ENCODE measurements at regions not wholly inside any gene's neighbourhood (a gene's known extent, or its start where the extent isn't known, plus 50 kb on each side); places are given as distances from the start of the nearest gene placed in this dataset.

DNA sequence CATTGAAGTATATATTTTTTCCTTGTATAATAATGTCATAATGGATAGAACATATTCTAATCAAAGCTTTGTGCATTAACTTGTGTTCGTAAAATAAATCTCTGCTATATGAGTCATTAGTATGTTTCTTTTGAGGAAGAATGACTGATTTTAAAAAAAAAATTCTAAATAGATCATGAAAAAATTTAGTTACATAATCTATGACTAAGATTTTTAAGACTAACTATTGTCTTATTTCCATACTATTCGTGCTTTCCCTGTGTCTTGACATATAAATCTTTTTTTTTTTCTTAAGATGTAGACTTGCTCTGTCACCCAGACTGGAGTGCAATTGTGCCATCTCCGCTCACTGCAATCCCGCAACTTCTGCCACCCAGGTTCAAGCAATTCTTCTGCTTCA, 226.1 kb downstream of the DSEL start:
- no peak for DNase-seq (ENCODE audit: low spot score)

DNA sequence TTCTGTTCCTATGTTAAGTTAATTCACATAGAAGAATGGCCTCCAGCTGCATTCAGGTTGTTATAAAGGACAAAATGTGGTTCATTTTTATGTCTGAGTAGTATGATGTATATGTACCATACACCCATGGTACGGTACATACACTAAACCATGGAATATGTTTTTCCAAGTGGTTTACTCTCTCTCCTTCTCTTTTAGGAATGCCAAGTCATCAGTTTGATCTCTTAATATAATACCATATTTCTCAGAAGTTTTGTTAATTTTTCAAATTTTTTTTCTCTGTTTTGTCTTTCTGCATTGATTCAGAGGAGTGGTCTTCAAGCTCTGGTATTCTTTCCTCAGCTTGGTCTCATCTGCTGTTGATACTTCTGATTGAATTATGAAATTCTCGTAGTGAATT, 230.9 kb downstream of the DSEL start:
- DNase-seq (ENCODE audit: low spot score) = no peak

- DNase-seq (ENCODE audit: low spot score) = no peak
These were observed 233.7 kb downstream of the DSEL start for GRCh38 chr18:67282796-67283195.

DNA sequence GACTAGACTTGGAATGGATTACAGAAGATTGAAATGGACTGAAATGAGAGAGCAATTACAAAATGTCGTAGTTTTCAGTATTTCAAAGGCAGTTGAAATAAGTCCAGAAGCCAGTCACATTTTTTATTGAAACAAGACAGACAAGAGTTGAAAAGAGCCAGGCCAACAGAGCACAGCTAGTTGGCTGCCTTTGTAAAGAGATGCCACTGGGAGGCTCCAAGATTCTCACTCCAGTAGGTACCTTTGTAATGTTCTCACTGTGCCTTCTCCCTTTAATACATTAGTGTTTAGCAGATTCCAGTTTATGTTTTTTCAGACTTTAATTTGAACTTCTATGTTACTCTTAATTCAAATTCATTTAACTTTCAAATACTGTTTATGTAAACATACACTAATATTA, 234.8 kb downstream of the DSEL start:
- no peak for DNase-seq (ENCODE audit: low spot score)

- no peak for DNase-seq (ENCODE audit: low spot score)
These were observed 235.9 kb downstream of the DSEL start for GRCh38 chr18:67280486-67281242.

DNA sequence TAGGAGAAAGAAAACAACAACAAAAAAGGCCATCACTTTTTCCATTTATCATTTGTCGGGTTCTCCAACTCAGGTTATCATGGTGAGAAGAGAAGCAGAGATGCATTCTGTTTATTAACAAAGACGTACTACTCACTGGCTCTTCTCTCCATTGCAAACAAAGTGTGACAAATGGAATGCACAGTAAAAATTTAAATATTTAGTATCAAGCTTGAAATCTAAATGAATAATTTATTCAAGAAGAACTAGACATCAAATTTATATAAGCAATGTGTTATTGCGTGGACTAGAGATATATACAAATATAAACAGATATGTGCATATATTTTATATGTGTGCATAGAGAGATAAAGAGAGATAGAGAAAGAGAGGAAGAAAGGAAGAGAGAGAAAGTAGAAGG, 236.5 kb downstream of the DSEL start:
- no peak for DNase-seq (ENCODE audit: low spot score)

DNA sequence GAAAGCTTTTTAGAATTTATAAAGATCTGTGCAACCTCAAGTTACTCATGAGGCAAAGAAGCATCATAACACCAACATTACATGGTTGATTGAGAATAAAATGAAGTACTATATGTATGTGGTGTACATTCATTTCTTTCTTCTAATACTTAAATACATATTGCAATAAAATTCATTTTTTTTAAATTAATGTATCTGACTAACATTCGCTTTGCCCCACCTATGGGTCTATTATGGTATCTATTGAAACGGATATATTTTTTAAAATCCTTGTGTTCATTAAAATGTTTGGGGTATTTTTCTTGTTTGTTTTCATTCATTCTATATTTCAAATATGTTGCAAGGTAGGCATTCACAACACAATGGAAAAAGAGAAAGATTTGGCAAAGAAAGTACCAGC, 237.5 kb downstream of the DSEL start:
- DNase-seq (ENCODE audit: low spot score) = no peak

DNA sequence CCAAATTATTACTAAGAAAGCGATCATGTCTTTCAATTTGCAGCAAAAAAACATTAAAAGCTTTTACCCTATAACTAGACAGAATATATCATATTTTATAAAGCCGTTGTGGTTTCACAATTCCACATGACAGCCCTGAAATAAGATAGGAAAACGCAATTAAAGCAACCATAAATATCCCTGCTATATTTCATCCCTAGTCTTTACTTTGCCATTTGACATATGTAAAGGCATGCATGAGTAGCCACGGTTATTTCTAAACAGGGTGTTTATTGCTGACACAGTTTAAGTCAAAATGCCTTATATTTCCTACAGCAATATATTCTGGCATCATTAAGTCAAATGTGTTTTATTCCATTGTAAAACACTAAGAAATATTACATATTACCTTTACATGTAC, 239.9 kb downstream of the DSEL start:
- no peak for DNase-seq (ENCODE audit: low spot score)

DNA sequence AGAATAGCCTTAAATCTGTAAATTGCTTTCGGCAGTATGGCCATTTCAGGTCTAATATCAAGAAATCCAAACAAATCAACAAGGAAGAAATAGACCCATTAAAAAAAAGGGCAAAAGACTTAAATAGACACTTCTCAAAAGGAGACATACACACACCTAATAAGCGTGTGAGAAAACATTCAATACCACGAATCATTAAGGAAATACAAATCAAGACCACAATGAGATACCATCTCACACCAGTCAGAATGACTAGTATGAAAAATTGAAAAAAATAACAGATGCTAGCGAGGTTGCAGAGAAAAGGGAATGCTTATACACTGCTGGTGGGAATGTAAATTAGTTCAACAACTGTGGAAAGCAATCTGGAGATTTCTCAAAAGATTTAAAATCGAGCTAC, 243.2 kb downstream of the DSEL start:
- no peak for DNase-seq (ENCODE audit: low spot score)

GRCh38 chr18:67269206-67269605, 247.3 kb downstream of the DSEL start:
- no peak for DNase-seq (ENCODE audit: low spot score)

DNA sequence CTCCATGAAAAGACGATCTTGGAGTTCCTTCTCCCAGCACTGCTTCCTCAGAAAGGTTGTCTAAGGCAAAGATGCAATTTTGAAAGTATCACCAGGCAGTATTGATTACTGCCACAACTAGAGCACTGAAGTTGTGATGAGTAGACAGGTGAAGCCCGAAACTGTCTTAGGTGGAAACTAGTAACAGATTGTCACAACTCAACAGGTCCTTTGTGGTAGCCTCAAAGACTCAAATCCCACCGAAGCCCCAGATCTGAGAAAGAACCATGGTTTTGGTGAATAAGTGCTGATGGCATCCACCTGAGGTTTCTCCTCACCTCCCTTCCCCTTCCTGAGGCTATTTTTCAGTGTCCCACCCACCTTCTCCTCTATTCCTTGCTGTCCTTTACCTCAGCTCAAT, 248.0 kb downstream of the DSEL start:
- DNase-seq (ENCODE audit: low spot score) = no peak

DNA sequence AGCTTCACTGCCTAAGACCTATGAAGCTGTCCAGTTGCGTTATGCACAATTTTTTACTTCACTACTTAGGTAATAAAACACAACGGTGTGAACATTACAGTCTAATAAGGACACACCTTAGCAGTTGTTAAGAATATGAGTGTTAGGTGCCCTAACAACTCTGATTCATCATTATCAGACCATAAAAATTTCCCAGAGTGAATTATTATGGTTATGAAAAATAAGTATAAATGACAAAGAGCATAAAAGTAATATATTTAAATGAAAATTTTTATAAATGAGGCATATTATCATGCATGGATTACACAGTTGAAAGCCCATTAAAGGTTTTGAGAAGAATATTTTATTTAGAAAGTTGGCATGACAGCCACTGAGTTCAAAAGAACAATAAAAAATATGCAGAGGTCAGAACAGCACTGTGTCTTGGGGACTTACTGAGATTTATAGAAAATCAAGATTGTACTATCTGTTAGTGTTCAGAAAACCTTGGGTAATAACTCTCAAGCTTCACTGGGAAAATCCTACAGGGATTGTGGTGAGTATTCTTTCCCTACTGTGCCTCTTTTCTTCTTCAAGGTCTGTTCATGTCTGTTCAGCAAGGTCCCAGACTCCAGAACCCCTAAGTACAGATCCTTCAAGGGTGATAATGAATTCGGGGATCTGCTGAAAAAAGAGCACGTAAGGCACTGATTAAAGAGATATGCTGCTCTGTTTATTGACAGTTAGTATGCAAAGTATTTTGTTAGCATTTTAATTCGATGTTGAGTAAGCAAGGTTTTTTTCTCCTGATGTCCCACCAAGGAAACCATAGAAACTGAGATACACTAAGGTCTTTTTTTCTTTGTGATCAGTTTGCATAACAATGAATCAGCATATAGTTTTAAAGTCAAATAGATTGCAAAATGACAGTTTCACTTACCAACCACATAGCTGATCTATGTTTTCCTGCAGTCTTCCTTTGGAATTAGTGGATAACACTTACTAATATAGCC, 250.0 kb downstream of the DSEL start:
- DNase-seq (ENCODE audit: low spot score) = no peak

DNA sequence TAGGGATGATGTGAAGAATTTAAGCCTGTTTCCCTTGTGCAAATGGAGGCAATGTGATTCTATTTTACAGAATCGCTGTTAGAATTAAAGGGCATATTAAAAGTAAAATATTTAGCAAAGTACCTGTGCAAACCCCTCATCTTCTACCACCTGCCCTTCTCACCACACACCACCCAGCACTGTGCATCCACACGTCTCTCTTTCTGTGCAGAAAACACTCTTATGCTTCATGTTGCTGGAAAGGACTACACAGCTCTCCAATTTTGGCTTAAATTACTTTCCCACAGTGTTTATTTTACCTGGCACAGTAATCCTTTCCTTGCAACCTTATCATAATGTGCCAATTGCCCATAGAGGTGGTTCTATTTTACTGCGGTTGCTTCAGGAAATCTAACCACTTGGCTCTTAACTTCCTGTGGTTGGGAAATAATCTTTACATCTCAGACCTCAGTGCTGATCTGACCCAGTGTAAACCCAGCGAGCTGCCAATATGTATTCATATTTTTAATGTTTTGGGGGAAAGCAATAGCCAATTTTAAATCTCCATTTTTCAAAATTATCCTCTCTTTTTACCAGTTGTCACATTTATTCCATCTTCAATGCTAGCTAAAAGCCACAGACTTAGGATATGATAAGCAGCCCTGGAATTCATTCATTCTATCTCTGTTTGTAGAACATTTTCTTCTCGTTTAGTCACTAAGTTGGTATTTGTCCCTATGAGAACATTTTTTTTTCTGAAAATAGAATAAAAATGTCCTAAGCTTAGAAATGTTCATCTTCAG, 250.9 kb downstream of the DSEL start:
- DNase-seq (ENCODE audit: low spot score) = no peak

- no peak for DNase-seq (ENCODE audit: low spot score)
These were observed 254.5 kb downstream of the DSEL start for GRCh38 chr18:67261931-67262552.

- no peak for DNase-seq (ENCODE audit: low spot score)
These were observed 255.7 kb downstream of the DSEL start for GRCh38 chr18:67260841-67261240.

DNA sequence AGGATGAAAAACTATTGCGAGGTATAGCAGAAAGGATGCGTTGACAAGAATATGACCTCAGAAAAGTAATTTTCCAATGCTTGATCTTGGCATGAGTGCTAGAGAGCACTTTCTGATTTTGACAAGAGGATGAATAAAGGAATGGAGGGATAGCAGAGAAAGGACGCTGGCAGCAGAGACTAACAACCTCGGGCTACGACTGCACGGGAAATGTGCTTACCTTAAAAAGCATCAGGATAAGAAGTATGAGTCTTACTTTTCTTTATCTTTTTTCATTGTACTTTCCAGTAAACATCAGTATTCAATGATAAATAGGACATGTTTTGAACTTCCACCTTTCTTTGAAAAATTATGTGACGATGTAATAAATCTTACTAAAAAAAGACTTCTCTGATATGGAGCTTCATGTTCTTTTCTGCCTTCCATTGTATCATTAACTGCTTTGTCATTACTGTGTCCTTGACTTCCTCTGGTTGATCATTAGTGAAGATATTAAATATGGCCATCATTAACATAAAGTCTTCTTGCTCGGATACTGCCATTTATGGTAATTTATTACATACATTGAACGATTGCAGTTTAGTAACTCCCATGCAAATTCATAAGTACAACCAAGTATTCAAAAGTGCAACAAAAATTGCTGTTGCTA, 265.6 kb downstream of the DSEL start:
- no peak for DNase-seq (ENCODE audit: low spot score)

- no peak for DNase-seq (ENCODE audit: low spot score)
These were observed 272.5 kb downstream of the DSEL start for GRCh38 chr18:67243799-67244587.

GRCh38 chr18:67242001-67242400, 274.5 kb downstream of the DSEL start:
- DNase-seq (ENCODE audit: low spot score) = no peak

GRCh38 chr18:67241299-67241698, 275.2 kb downstream of the DSEL start:
- no peak for DNase-seq (ENCODE audit: low spot score)

GRCh38 chr18:67239826-67240225, 276.7 kb downstream of the DSEL start:
- no peak for DNase-seq (ENCODE audit: low spot score)

DNA sequence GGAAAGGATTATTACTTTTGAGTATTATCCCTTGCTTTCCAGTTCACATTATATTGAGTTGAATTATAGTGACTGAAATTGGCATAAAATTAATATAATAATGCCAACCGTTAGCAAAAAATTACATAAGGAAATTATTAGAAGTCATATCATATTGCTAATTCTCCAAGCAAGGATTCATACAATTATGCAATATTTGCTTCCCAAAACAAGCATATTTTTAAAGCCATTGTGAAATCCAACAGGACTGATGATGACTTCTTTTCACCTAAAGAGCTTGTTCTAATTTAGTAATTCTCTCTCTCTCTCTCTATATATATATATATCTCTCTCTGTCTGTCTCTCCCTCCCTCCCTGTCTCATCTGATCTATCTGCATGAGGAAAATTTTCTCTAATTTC, 283.5 kb downstream of the DSEL start:
- no peak for DNase-seq (ENCODE audit: low spot score)

Measured in globus pallidus (tissue), 1 donor.